H1 (cell line): ENCODE measurements at regions not wholly inside any gene's neighbourhood (a gene's known extent, or its start where the extent isn't known, plus 50 kb on each side); places are given as distances from the start of the nearest gene placed in this dataset.

Source experiments
- CTCF ChIA-PET: fragments of 300-600 bp; sonication (Branson Sonifier 250); formaldehyde crosslinking; loops from one replicate; lab custom pipeline; 2021; ENCODE audit not compliant: partially characterized antibody; lab: Charles Lee
- POLR2A ChIA-PET: fragments of 300-600 bp; sonication (Branson Sonifier 250); formaldehyde crosslinking; loops from one replicate; lab custom pipeline; 2021; ENCODE audit warnings: inconsistent platforms; ENCODE audit not compliant: partially characterized antibody; lab: Charles Lee
- DNase-seq, 2 experiments: peaks; one replicate each; pipeline versions ENCODE4 v3.0.0 to v3.0.0-alpha.2; 2010 to 2022; ENCODE audit warnings: low spot score in 2 of 2, low read depth in 1 of 2, mixed read lengths in 1 of 2
- FAIRE-seq: peaks from 2 replicates; lab custom pipeline; 2011; peaks lifted over from hg19 to GRCh38; lab: Jason Lieb, UNC
- H2AFZ ChIP-seq: 2 replicates; pipeline ENCODE4 v1.8.1; 2012; ENCODE audit warnings: low read length, inconsistent platforms
- H2AK5ac ChIP-seq: 2 replicates; pipeline ENCODE4 v1.6.1; 2013; ENCODE audit warnings: low read depth, low read length
- H2BK120ac ChIP-seq: replicated peaks from 2 replicates; pipeline ENCODE3; 2013; ENCODE audit warnings: low read depth, low read length, inconsistent platforms
- H2BK12ac ChIP-seq: 2 replicates; pipeline ENCODE4 v1.6.1; 2013; ENCODE audit warnings: low read depth, low read length
- H2BK15ac ChIP-seq: 2 replicates; pipeline ENCODE4 v1.6.1; 2013; ENCODE audit warnings: low read length
- H2BK20ac ChIP-seq: 2 replicates; pipeline ENCODE4 v1.6.1; 2013; ENCODE audit warnings: low read length
- H2BK5ac ChIP-seq: 2 replicates; pipeline ENCODE4 v1.6.1; 2013; ENCODE audit warnings: low read depth, low read length
- H3K14ac ChIP-seq: 2 replicates; pipeline ENCODE4 v1.6.1; 2013; ENCODE audit warnings: inconsistent platforms; ENCODE audit not compliant: insufficient read length
- H3K18ac ChIP-seq: 2 replicates; pipeline ENCODE4 v1.6.1; 2013; ENCODE audit warnings: low read length; ENCODE audit errors: extremely low read depth
- H3K23ac ChIP-seq: 2 replicates; pipeline ENCODE4 v1.6.1; 2013; ENCODE audit warnings: inconsistent platforms; ENCODE audit not compliant: insufficient read length
- H3K23me2 ChIP-seq: 2 replicates; pipeline ENCODE4 v1.6.1; 2013; ENCODE audit warnings: low read depth, low read length
- H3K27ac ChIP-seq: 2 replicates; pipeline ENCODE4 v1.6.1; 2011; ENCODE audit warnings: low read depth, low read length, inconsistent platforms
- H3K27me3 ChIP-seq, 4 experiments: replicated peaks in 1 of 4; 1 replicate in 1 of 4; 2 replicates in 3 of 4; pipeline versions ENCODE4 v1.6.1 to v1.8.1; 2011 to 2013; ENCODE audit warnings: low read length in 3 of 4, mild to moderate bottlenecking in 3 of 4, inconsistent platforms in 2 of 4, mixed read lengths in 2 of 4, moderate library complexity in 1 of 4; ENCODE audit not compliant: control insufficient read depth in 3 of 4, insufficient read depth in 3 of 4; ENCODE audit errors: extremely low read depth in 1 of 4
- H3K36me3 ChIP-seq, 4 experiments: 2 replicates each; pipeline versions ENCODE4 v1.6.1 to v1.8.1; 2011 to 2013; ENCODE audit warnings: mild to moderate bottlenecking in 4 of 4, low read length in 3 of 4, moderate library complexity in 2 of 4, control low read depth in 1 of 4, inconsistent platforms in 1 of 4; ENCODE audit not compliant: insufficient read depth in 4 of 4, control insufficient read depth in 2 of 4
- H3K4ac ChIP-seq: replicated peaks from 2 replicates; pipeline ENCODE3; 2013; ENCODE audit warnings: low read length, low read depth, mixed read lengths, inconsistent platforms; ENCODE audit not compliant: insufficient read length
- H3K4me1 ChIP-seq, 4 experiments: replicated peaks in 1 of 4; 1 replicate in 1 of 4; 2 replicates in 3 of 4; pipeline versions ENCODE4 v1.6.1 to v1.8.1; 2011 to 2013; ENCODE audit warnings: low read length in 3 of 4, inconsistent platforms in 2 of 4, mixed read lengths in 1 of 4; ENCODE audit not compliant: insufficient read depth in 4 of 4, control insufficient read depth in 3 of 4
- H3K4me2 ChIP-seq, 2 experiments: 2 replicates each; pipeline versions ENCODE4 v1.6.1 to v1.8.1; 2011 to 2013; ENCODE audit warnings: low read depth in 2 of 2, low read length in 2 of 2, control low read depth in 1 of 2, inconsistent platforms in 1 of 2, mild to moderate bottlenecking in 1 of 2; ENCODE audit not compliant: insufficient read depth in 1 of 2
- H3K4me3 ChIP-seq, 4 experiments: fragments of 200-600, 300-600 bp in 1 of 4; sonication (generic), shearing (Covaris generic), sonication (Bioruptor Twin) in 1 of 4; 2 replicates each; pipeline versions ENCODE4 v1.5.1 to v1.8.1; 2011 to 2016; ENCODE audit warnings: low read length in 4 of 4, low read depth in 3 of 4, control low read depth in 2 of 4, inconsistent platforms in 2 of 4, mild to moderate bottlenecking in 2 of 4, mixed read lengths in 1 of 4, moderate library complexity in 1 of 4; ENCODE audit not compliant: insufficient read depth in 2 of 4; ENCODE audit errors: extremely low read depth in 1 of 4
- H3K56ac ChIP-seq: replicated peaks from 2 replicates; pipeline ENCODE3; 2013; ENCODE audit warnings: low read depth, mild to moderate bottlenecking, mixed read lengths, low read length, inconsistent platforms; ENCODE audit not compliant: insufficient read length
- H3K79me1 ChIP-seq: 2 replicates; pipeline ENCODE4 v1.6.1; 2013; ENCODE audit warnings: low read depth, low read length, control low read depth
- H3K79me2 ChIP-seq, 2 experiments: 2 replicates each; pipeline versions ENCODE4 v1.6.1 to v1.8.1; 2012 to 2013; ENCODE audit warnings: low read length in 2 of 2, mild to moderate bottlenecking in 2 of 2, inconsistent platforms in 1 of 2; ENCODE audit not compliant: insufficient read depth in 2 of 2, control insufficient read depth in 1 of 2
- H3K9ac ChIP-seq, 4 experiments: replicated peaks in 1 of 4; 1 replicate in 1 of 4; 2 replicates in 3 of 4; pipeline versions ENCODE4 v1.6.1 to v1.8.1; 2011 to 2013; ENCODE audit warnings: low read depth in 3 of 4, low read length in 3 of 4, control low read depth in 2 of 4, mild to moderate bottlenecking in 2 of 4, moderate library complexity in 2 of 4, inconsistent platforms in 1 of 4; ENCODE audit errors: extremely low read depth in 1 of 4
- H3K9me3 ChIP-seq, 2 experiments: 2 replicates each; pipeline versions ENCODE4 v1.6.1 to v1.8.1; 2012 to 2013; ENCODE audit warnings: mild to moderate bottlenecking in 2 of 2, moderate library complexity in 2 of 2, control low read depth in 1 of 2, inconsistent platforms in 1 of 2, low read depth in 1 of 2, low read length in 1 of 2, mixed read lengths in 1 of 2; ENCODE audit not compliant: insufficient read depth in 2 of 2
- H4K20me1 ChIP-seq, 2 experiments: replicated peaks in 1 of 2; 2 replicates each; pipeline versions ENCODE3 to v1.8.1; 2011 to 2013; ENCODE audit warnings: inconsistent platforms in 2 of 2, low read length in 2 of 2, mild to moderate bottlenecking in 1 of 2; ENCODE audit not compliant: insufficient read depth in 2 of 2, control insufficient read depth in 1 of 2
- H4K5ac ChIP-seq: 2 replicates; pipeline ENCODE4 v1.6.1; 2013; ENCODE audit warnings: low read length, low read depth, mixed read lengths, inconsistent platforms; ENCODE audit not compliant: insufficient read length
- H4K8ac ChIP-seq: 2 replicates; pipeline ENCODE4 v1.8.0; 2013; ENCODE audit warnings: mild to moderate bottlenecking, moderate library complexity, low read length, inconsistent platforms; ENCODE audit not compliant: insufficient read depth; ENCODE audit errors: extremely low read depth
- H4K91ac ChIP-seq: replicated peaks from 2 replicates; pipeline ENCODE3; 2013; ENCODE audit warnings: low read length, mixed read lengths, inconsistent platforms; ENCODE audit not compliant: insufficient read length
- MAFK ChIP-seq: IDR thresholded peaks from 2 replicates; pipeline ENCODE4 v1.6.1; 2012; ENCODE audit warnings: low read depth, mild to moderate bottlenecking, improper control_type of control experiment, low read length
- SP1 ChIP-seq: IDR thresholded peaks from 2 replicates; pipeline ENCODE4 v1.6.1; 2011; ENCODE audit warnings: low read depth, low read length
- SP4 ChIP-seq: IDR thresholded peaks from 2 replicates; pipeline ENCODE4 v1.6.1; 2012; ENCODE audit warnings: low read length, inconsistent platforms
- TAF1 ChIP-seq: IDR thresholded peaks from 2 replicates; pipeline ENCODE4 v1.6.1; 2011; ENCODE audit warnings: mild to moderate bottlenecking, low read depth, low read length
- TCF12 ChIP-seq: IDR thresholded peaks from 2 replicates; pipeline ENCODE4 v1.6.1; 2011; ENCODE audit warnings: low read depth, mild to moderate bottlenecking, low read length
- TEAD4 ChIP-seq: IDR thresholded peaks from 2 replicates; pipeline ENCODE4 v1.6.1; 2012; ENCODE audit warnings: low read depth, low read length, inconsistent platforms, mixed read lengths
- ZNF274 ChIP-seq: IDR thresholded peaks from 2 replicates; pipeline ENCODE4 v1.7.0; 2012; ENCODE audit warnings: low read length, borderline replicate concordance; ENCODE audit errors: extremely low read depth

GRCh38 chr13:79935121-79935520 is 405.8 kb downstream of the SPRY2 start:
- H3K79me2 ChIP-seq: no peaks in the 10 kb centered on the region
- no peak overlapping the region for H2AK5ac ChIP-seq
- no peak overlapping the region for H3K14ac ChIP-seq
- no peak overlapping the region for H3K4me2 ChIP-seq
- H2BK5ac ChIP-seq: no peak overlapping the region
- peaks cover 0 to 3% (median 1%) of the 10 kb centered on the region in 4 experiments; a peak in 1 of 7 replicates for H3K4me1 ChIP-seq
- H4K8ac ChIP-seq: no peak overlapping the region
- H3K18ac ChIP-seq: no peak overlapping the region
- FAIRE-seq (no peak), DNase-seq (no peak)
- H3K79me1 ChIP-seq: no peaks in the 10 kb centered on the region
- H4K5ac ChIP-seq: no peak overlapping the region
- no peak overlapping the region for H3K4me3 ChIP-seq
- no peak overlapping the region for H4K91ac ChIP-seq
- no peak overlapping the region for H3K4ac ChIP-seq
- no peak overlapping the region for H3K9ac ChIP-seq
- no peak overlapping the region for H2BK20ac ChIP-seq
- CTCF ChIA-PET: interaction anchor here (0.8 kb wide), 1 partner anchor 406 kb away, joined by 3 read pairs; the partner anchor contains the start of gene SPRY2
- POLR2A ChIA-PET: no interaction called here
- H3K56ac ChIP-seq: no peak overlapping the region
- no peak overlapping the region for H2BK15ac ChIP-seq
- H3K36me3 ChIP-seq: no peaks in the 10 kb centered on the region
- no peaks in the 10 kb centered on the region for H3K27me3 ChIP-seq
- no peaks in the 10 kb centered on the region for H4K20me1 ChIP-seq
- H3K23ac ChIP-seq: no peak overlapping the region
- H2AFZ ChIP-seq: no peak overlapping the region
- TF ChIP-seq SP1: no peak
- TF ChIP-seq SP4: no peak
- no peak for TF ChIP-seq TEAD4
- TF ChIP-seq ZNF274: no peak
- TF ChIP-seq MAFK: no peak
- no peak for TF ChIP-seq TAF1
- TF ChIP-seq TCF12: no peak
- no peaks in the 10 kb centered on the region for H3K23me2 ChIP-seq
- no peak overlapping the region for H2BK120ac ChIP-seq
- 0 out of 4 replicates have a peak, but pooled peaks cover 0 to 4% of the 10 kb centered on the region in 2 experiments for H3K9me3 ChIP-seq
- H2BK12ac ChIP-seq: no peak overlapping the region
- H3K27ac ChIP-seq: no peak overlapping the region
